Activated T-helper 1 cell treated with anti-CD3 and anti-CD28 coated beads, Interleukin-12 subunit alpha, Interleukin-12 subunit beta, Interleukin-2, Interleukin-4 antibody, amounts not matched to agents 30 ng/mL and 10 ng/mL and 1 ng/mL, durations not matched to agents 14 hours and 24 hours and 36 hours (primary cell): ENCODE measurements at regions not wholly inside any gene's neighbourhood (a gene's known extent, or its start where the extent isn't known, plus 50 kb on each side); places are given as distances from the start of the nearest gene placed in this dataset.
A peak's percentile ranks its signal among the peaks of the same experiment; 100 is the strongest.

Source experiments
- DNase-seq: peaks from one replicate; pipeline ENCODE4 v3.0.0; 2021; ENCODE audit warnings: low spot score
- H3K27ac Mint-ChIP-seq: one replicate; pipeline ENCODE4 v1.8.0; 2021; ENCODE audit warnings: mild to moderate bottlenecking, mixed read lengths
- H3K27me3 Mint-ChIP-seq: one replicate; pipeline ENCODE4 v1.8.0; 2022; ENCODE audit warnings: mild to moderate bottlenecking, moderate library complexity, mixed read lengths; ENCODE audit not compliant: insufficient read depth
- H3K36me3 Mint-ChIP-seq: one replicate; pipeline ENCODE4 v1.8.0; 2021; ENCODE audit warnings: low read depth, mixed read lengths
- H3K4me1 Mint-ChIP-seq: one replicate; pipeline ENCODE4 v1.8.0; 2021; ENCODE audit warnings: low read depth, mixed read lengths
- H3K4me3 Mint-ChIP-seq: one replicate; pipeline ENCODE4 v1.8.0; 2021; ENCODE audit warnings: mild to moderate bottlenecking, moderate library complexity, mixed read lengths
- H3K9me3 Mint-ChIP-seq: one replicate; pipeline ENCODE4 v1.8.0; 2021; ENCODE audit warnings: mixed read lengths
- intact Hi-C: fragments of 100-400 bp; cut with micrococcal nuclease; formaldehyde crosslinking; loops from one replicate; pipeline ENCODE4 v1.15.1; 2024

DNA sequence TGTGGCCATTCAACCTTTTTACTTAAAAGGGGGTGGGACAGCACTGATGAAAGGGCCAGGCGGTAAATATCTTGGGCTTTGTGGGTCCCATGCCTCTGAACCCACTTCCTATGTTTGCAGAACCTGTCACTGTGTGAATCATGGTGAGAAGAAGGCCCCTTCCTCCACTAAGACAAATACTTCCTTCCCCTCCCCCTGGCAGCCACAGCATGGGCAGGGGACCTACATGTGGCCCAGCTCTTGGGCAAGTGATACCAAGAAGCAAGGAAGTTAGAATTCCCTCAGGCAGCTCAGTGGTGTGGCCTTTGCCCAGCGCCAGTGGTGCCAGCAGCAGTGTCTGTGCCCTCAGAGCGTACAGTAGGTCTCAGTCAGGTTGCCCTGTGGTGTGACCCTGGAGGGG lies 168.6 kb downstream of the TRIM33 start:
- H3K27ac Mint-ChIP-seq = peak overlapping the region; percentile 60
- H3K4me3 Mint-ChIP-seq = no peak overlapping the region
- intact Hi-C loops = no loop called here
- H3K36me3 Mint-ChIP-seq = peaks cover 5% of the 10 kb centered on the region
- DNase-seq = no peak
- H3K9me3 Mint-ChIP-seq = peaks cover 4% of the 10 kb centered on the region
- H3K27me3 Mint-ChIP-seq = no peaks in the 10 kb centered on the region
- H3K4me1 Mint-ChIP-seq = peaks cover 41% of the 10 kb centered on the region

GRCh38 chr1:114341856-114342255 lies 169.1 kb downstream of the TRIM33 start:
- Mint-ChIP-seq H3K27ac (peak overlapping the region; percentile 18), H3K4me1 (peaks cover 41% of the 10 kb centered on the region)

DNA sequence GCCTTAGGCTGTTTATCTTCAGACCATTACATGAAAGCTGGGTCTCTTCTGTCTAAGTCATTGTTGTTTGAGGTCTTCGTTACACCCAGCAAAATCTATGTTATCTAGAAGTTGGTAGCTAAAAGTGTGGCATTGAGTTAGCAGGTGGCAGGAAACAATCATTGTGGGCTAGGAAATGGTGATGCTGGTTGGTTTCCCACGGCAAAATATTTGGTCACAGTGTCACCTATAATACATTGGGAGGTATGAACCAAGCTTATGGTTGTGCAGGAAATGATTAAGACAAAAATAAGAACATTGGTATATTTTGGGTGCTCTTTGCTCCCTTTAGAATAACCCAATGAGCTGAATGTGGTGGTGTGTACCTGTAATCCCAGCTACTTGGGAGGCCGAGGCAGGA lies 169.7 kb downstream of the TRIM33 start:
- Mint-ChIP-seq H3K4me3 (no peak overlapping the region), H3K27ac (peak overlapping the region; percentile 69), H3K36me3 (peaks cover 5% of the 10 kb centered on the region), H3K9me3 (peaks cover 4% of the 10 kb centered on the region), H3K27me3 (no peaks in the 10 kb centered on the region), H3K4me1 (peaks cover 39% of the 10 kb centered on the region)
- no peak for DNase-seq
- intact Hi-C loops = no loop called here

More at GRCh38 chr1:114341856-114342255, 169.1 kb downstream of the TRIM33 start:
- H3K36me3 Mint-ChIP-seq = peaks cover 5% of the 10 kb centered on the region
- intact Hi-C loops = no loop called here
- H3K4me3 Mint-ChIP-seq = no peak overlapping the region
- DNase-seq = no peak
- no peaks in the 10 kb centered on the region for H3K27me3 Mint-ChIP-seq
- peaks cover 4% of the 10 kb centered on the region for H3K9me3 Mint-ChIP-seq

- Mint-ChIP-seq H3K36me3 (peaks cover 5% of the 10 kb centered on the region), H3K9me3 (peaks cover 4% of the 10 kb centered on the region), H3K27ac (peak overlapping the region; percentile 69), H3K4me1 (peaks cover 36% of the 10 kb centered on the region), H3K4me3 (no peak overlapping the region), H3K27me3 (no peaks in the 10 kb centered on the region)
- intact Hi-C loops = no loop called here
- no peak for DNase-seq
Measured at GRCh38 chr1:114340892-114341291, 170.1 kb downstream of the TRIM33 start.

DNA sequence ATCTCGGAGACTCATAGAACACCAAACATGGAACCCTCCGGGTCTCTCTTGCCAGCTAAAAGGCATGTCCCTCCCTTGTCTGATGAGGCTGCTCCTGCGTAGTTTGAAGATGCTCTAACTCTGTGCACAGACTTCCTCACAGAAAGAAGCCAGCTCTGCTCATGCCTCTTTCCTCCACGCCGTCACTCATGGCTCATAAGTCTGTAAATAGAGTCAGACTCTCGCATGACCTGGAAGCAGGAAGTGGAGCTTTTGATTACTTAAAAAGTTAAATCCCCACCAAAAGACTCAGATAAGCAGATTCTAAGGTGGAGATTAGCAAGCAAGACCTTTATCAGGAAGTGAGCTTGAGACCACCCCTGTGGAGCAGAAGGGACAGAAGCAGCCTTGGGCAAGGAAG lies 171.6 kb downstream of the TRIM33 start:
- Mint-ChIP-seq H3K27ac (no peak overlapping the region), H3K4me3 (no peak overlapping the region), H3K9me3 (peaks cover 4% of the 10 kb centered on the region), H3K4me1 (peaks cover 38% of the 10 kb centered on the region), H3K27me3 (no peaks in the 10 kb centered on the region), H3K36me3 (peaks cover 5% of the 10 kb centered on the region)
- no peak for DNase-seq
- intact Hi-C loops = no loop called here

GRCh38 chr1:114338191-114338890 lies 172.7 kb downstream of the TRIM33 start:
- no peak for DNase-seq
- Mint-ChIP-seq H3K4me1 (peaks cover 42% of the 10 kb centered on the region), H3K36me3 (peaks cover 5% of the 10 kb centered on the region), H3K27ac (no peak overlapping the region), H3K4me3 (no peak overlapping the region), H3K9me3 (peaks cover 4% of the 10 kb centered on the region), H3K27me3 (no peaks in the 10 kb centered on the region)
- intact Hi-C loops = no loop called here

DNA sequence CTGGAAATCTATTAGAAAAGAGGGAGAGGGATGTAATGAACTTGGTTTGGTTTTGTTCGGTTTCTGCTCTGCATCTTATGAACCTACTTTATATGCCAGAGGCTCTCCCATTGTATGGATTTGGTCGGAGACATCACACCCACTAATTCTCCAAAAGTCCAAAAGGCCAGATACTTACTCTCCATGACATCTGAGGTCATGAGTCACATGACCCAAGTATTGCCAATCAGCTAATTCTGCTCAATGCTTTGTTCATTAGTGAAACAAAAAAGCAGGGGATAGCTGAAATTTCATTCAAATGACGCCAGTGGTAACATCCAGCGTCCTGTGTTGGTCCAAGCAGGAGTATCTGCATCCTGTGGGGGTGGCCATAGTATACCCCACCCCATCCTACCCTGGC lies 173.6 kb downstream of the TRIM33 start:
- H3K4me1 Mint-ChIP-seq = peaks cover 37% of the 10 kb centered on the region
- H3K4me3 Mint-ChIP-seq = no peak overlapping the region
- intact Hi-C loops = no loop called here
- no peak for DNase-seq
- H3K36me3 Mint-ChIP-seq = peaks cover 4% of the 10 kb centered on the region
- H3K27me3 Mint-ChIP-seq = peaks cover 3% of the 10 kb centered on the region
- no peak overlapping the region for H3K27ac Mint-ChIP-seq
- peaks cover 4% of the 10 kb centered on the region for H3K9me3 Mint-ChIP-seq

- intact Hi-C loops = no loop called here
Measured at GRCh38 chr1:114336360-114336759, 174.6 kb downstream of the TRIM33 start.

GRCh38 chr1:114335273-114335672 lies 175.7 kb downstream of the TRIM33 start:
- Mint-ChIP-seq H3K4me3 (no peak overlapping the region), H3K9me3 (no peaks in the 10 kb centered on the region), H3K27me3 (peaks cover 3% of the 10 kb centered on the region), H3K4me1 (peaks cover 41% of the 10 kb centered on the region), H3K27ac (no peak overlapping the region), H3K36me3 (no peaks in the 10 kb centered on the region)
- DNase-seq = no peak
- intact Hi-C loops = no loop called here

More at GRCh38 chr1:114336360-114336759, 174.6 kb downstream of the TRIM33 start:
- Mint-ChIP-seq H3K9me3 (peaks cover 2% of the 10 kb centered on the region), H3K4me3 (no peak overlapping the region), H3K4me1 (peaks cover 43% of the 10 kb centered on the region), H3K27ac (no peak overlapping the region), H3K36me3 (peaks cover 4% of the 10 kb centered on the region), H3K27me3 (peaks cover 3% of the 10 kb centered on the region)
- DNase-seq = no peak

DNA sequence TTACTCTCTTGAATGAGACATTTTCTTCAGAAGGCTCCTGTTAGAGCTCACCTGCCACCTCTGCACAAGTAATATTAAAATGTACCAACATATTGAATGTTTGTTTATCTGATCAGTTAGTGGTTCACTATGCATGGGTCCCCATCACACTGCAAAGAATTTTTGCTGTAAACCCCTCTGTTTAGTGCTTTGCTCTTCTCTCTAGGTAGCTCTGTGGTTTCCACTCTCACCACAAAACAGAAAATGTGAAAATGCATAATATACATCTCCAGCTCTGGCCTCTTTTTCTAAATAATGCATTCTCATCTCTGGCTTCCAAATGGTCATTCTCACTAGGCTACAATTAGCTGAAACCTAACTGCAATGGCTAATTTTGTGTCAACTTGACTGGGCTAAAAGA lies 176.7 kb downstream of the TRIM33 start:
- Mint-ChIP-seq H3K4me1 (peaks cover 43% of the 10 kb centered on the region), H3K9me3 (no peaks in the 10 kb centered on the region), H3K27ac (no peak overlapping the region), H3K4me3 (no peak overlapping the region), H3K36me3 (no peaks in the 10 kb centered on the region), H3K27me3 (peaks cover 3% of the 10 kb centered on the region)
- intact Hi-C loops = no loop called here
- DNase-seq = no peak

GRCh38 chr1:114333690-114334089 lies 177.3 kb downstream of the TRIM33 start:
- Mint-ChIP-seq H3K27me3 (peaks cover 3% of the 10 kb centered on the region), H3K9me3 (no peaks in the 10 kb centered on the region), H3K4me3 (no peak overlapping the region), H3K4me1 (peaks cover 43% of the 10 kb centered on the region), H3K36me3 (no peaks in the 10 kb centered on the region), H3K27ac (no peak overlapping the region)
- intact Hi-C loops = no loop called here
- no peak for DNase-seq

- H3K36me3 Mint-ChIP-seq = no peaks in the 10 kb centered on the region
- H3K4me1 Mint-ChIP-seq = peaks cover 43% of the 10 kb centered on the region
- intact Hi-C loops = no loop called here
Measured at GRCh38 chr1:114331936-114332335, 178.3 kb upstream of the SYT6 start.

GRCh38 chr1:114330451-114330983 lies 176.8 kb upstream of the SYT6 start:
- H3K9me3 Mint-ChIP-seq = no peaks in the 10 kb centered on the region
- H3K27me3 Mint-ChIP-seq = peaks cover 7% of the 10 kb centered on the region
- H3K36me3 Mint-ChIP-seq = no peaks in the 10 kb centered on the region
- H3K27ac Mint-ChIP-seq = no peak overlapping the region
- intact Hi-C loops = no loop called here
- H3K4me3 Mint-ChIP-seq = no peak overlapping the region
- peaks cover 43% of the 10 kb centered on the region for H3K4me1 Mint-ChIP-seq
- no peak for DNase-seq

More at GRCh38 chr1:114331936-114332335, 178.3 kb upstream of the SYT6 start:
- Mint-ChIP-seq H3K27me3 (peaks cover 6% of the 10 kb centered on the region), H3K9me3 (no peaks in the 10 kb centered on the region), H3K27ac (no peak overlapping the region), H3K4me3 (peak overlapping the region; percentile 9)
- DNase-seq = no peak
